ENCODE measurements at regions not wholly inside any gene's neighbourhood (a gene's known extent, or its start where the extent isn't known, plus 50 kb on each side); places are given as distances from the start of the nearest gene placed in this dataset.

- TF ChIP-seq CTCF (conservative IDR thresholded peaks at IDR 0.05): no peak
- no peak for TF ChIP-seq ZFX (IDR thresholded peaks at IDR 0.05)
These were observed 256.7 kb upstream of the PLEKHG7 start for GRCh38 chr12:92446083-92446460.
